ENCODE measurements at regions not wholly inside any gene's neighbourhood (a gene's known extent, or its start where the extent isn't known, plus 50 kb on each side); places are given as distances from the start of the nearest gene placed in this dataset.

DNA sequence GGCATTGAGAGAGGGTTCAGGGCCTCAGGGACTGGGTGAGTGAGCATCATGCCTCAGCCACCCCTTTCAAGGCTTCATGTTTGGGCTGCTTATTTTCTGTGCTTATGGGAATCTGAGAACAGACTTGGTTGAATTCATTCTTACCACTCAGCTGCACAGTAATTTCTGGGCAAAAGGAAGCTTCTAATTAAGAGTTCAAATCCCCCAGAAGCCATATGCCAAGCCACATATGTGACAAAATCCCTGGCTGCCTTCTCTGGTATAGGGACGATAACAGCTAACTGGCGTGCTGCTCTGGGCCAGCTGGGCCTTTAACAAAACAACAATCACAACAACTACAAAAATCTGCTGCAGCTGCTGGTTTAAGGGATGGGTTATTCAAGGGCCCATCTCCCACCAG is 181.0 kb upstream of the ANKRD28 start:
- no peak for FAIRE-seq
- H3K36me3 ChIP-seq (ENCODE audit: control insufficient read depth in 2 of 2, extremely low read depth in 1 of 2, insufficient read depth in 2 of 2, low read length in 2 of 2): no peaks in the 10 kb centered on the region
- dilution Hi-C loops (cut with MboI; ENCODE audit: extremely low pct_ligation_motif_present, low sequenced_read_pairs): no loop called here

GRCh38 chr3:15979495-15979894 is 181.7 kb upstream of the ANKRD28 start:
- Histone ChIP-seq H3K9me3 (ENCODE audit: control insufficient read depth, low read depth, low read length) (no peaks in the 10 kb centered on the region), H3K79me2 (ENCODE audit: control insufficient read depth, insufficient read depth, low read length) (no peaks in the 10 kb centered on the region), H3K4me2 (ENCODE audit: control insufficient read depth, extremely low read depth, insufficient read depth, low read depth, low read length) (no peak overlapping the region), H3K4me1 (ENCODE audit: control insufficient read depth, extremely low read depth, insufficient read depth, low read length) (peaks cover 31% of the 10 kb centered on the region), H3K27me3 (ENCODE audit: control insufficient read depth, extremely low read depth, insufficient read depth, low read length) (no peaks in the 10 kb centered on the region), H3K9ac (ENCODE audit: control insufficient read depth, extremely low read depth, insufficient read depth, low read length) (no peak overlapping the region), H4K20me1 (ENCODE audit: control insufficient read depth, extremely low read depth, insufficient read depth, low read length) (no peaks in the 10 kb centered on the region), H3K36me3 (ENCODE audit: control insufficient read depth in 2 of 2, extremely low read depth in 1 of 2, insufficient read depth in 2 of 2, low read length in 2 of 2) (no peaks in the 10 kb centered on the region), H3K9me1 (ENCODE audit: control insufficient read depth, extremely low read depth, insufficient read depth, low read length) (no peaks in the 10 kb centered on the region), H2AFZ (ENCODE audit: control insufficient read depth, low read length) (no peak overlapping the region), H3K4me3 (ENCODE audit: control insufficient read depth in 2 of 3, extremely low read depth in 1 of 3, insufficient read depth in 2 of 3, low read depth in 1 of 3, low read length in 3 of 3) (no peak overlapping the region), H3K27ac (ENCODE audit: control insufficient read depth, insufficient read depth, low read length) (no peak overlapping the region)
- dilution Hi-C loops (cut with MboI; ENCODE audit: extremely low pct_ligation_motif_present, low sequenced_read_pairs): no loop called here
- no peak for FAIRE-seq
- TF ChIP-seq EZH2 (IDR thresholded peaks at IDR 0.05; ENCODE audit: low read length): no peak
- TF ChIP-seq, protein P1, sequence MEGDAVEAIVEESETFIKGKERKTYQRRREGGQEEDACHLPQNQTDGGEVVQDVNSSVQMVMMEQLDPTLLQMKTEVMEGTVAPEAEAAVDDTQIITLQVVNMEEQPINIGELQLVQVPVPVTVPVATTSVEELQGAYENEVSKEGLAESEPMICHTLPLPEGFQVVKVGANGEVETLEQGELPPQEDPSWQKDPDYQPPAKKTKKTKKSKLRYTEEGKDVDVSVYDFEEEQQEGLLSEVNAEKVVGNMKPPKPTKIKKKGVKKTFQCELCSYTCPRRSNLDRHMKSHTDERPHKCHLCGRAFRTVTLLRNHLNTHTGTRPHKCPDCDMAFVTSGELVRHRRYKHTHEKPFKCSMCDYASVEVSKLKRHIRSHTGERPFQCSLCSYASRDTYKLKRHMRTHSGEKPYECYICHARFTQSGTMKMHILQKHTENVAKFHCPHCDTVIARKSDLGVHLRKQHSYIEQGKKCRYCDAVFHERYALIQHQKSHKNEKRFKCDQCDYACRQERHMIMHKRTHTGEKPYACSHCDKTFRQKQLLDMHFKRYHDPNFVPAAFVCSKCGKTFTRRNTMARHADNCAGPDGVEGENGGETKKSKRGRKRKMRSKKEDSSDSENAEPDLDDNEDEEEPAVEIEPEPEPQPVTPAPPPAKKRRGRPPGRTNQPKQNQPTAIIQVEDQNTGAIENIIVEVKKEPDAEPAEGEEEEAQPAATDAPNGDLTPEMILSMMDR (optimal IDR thresholded peaks at IDR 0.05 in 1 of 3, IDR thresholded peaks at IDR 0.05 in 1 of 3, conservative IDR thresholded peaks at IDR 0.05 in 1 of 3; ENCODE audit: extremely low read depth in 1 of 3, insufficient read depth in 2 of 3, low read length in 3 of 3): no peak
- DNase-seq (ENCODE audit: low read depth, low spot score): no peak

More for the DNA sequence above, 181.0 kb upstream of the ANKRD28 start:
- Histone ChIP-seq H3K9me1 (ENCODE audit: control insufficient read depth, extremely low read depth, insufficient read depth, low read length) (no peaks in the 10 kb centered on the region), H3K4me3 (ENCODE audit: control insufficient read depth in 2 of 3, extremely low read depth in 1 of 3, insufficient read depth in 2 of 3, low read depth in 1 of 3, low read length in 3 of 3) (no peak overlapping the region), H3K27ac (ENCODE audit: control insufficient read depth, insufficient read depth, low read length) (no peak overlapping the region), H3K79me2 (ENCODE audit: control insufficient read depth, insufficient read depth, low read length) (no peaks in the 10 kb centered on the region), H4K20me1 (ENCODE audit: control insufficient read depth, extremely low read depth, insufficient read depth, low read length) (no peaks in the 10 kb centered on the region), H3K9ac (ENCODE audit: control insufficient read depth, extremely low read depth, insufficient read depth, low read length) (no peak overlapping the region), H3K9me3 (ENCODE audit: control insufficient read depth, low read depth, low read length) (no peaks in the 10 kb centered on the region), H3K4me1 (ENCODE audit: control insufficient read depth, extremely low read depth, insufficient read depth, low read length) (peaks cover 28% of the 10 kb centered on the region), H2AFZ (ENCODE audit: control insufficient read depth, low read length) (no peak overlapping the region), H3K4me2 (ENCODE audit: control insufficient read depth, extremely low read depth, insufficient read depth, low read depth, low read length) (no peak overlapping the region), H3K27me3 (ENCODE audit: control insufficient read depth, extremely low read depth, insufficient read depth, low read length) (no peaks in the 10 kb centered on the region)
- TF ChIP-seq EZH2 (IDR thresholded peaks at IDR 0.05; ENCODE audit: low read length): no peak
- TF ChIP-seq, protein P1 (optimal IDR thresholded peaks at IDR 0.05 in 1 of 3, IDR thresholded peaks at IDR 0.05 in 1 of 3, conservative IDR thresholded peaks at IDR 0.05 in 1 of 3; ENCODE audit: extremely low read depth in 1 of 3, insufficient read depth in 2 of 3, low read length in 3 of 3): no peak
- no peak for DNase-seq (ENCODE audit: low read depth, low spot score)

All from keratinocyte (primary cell).